CD4-positive, alpha-beta T cell (primary cell): ENCODE measurements at regions not wholly inside any gene's neighbourhood (a gene's known extent, or its start where the extent isn't known, plus 50 kb on each side); places are given as distances from the start of the nearest gene placed in this dataset.

Experiments
- ATAC-seq: fragments of 200-7000 bp; cut with Tn5 transposase; one replicate; pipeline ENCODE4 v1.10.0; 2022; ENCODE audit warnings: mild to moderate bottlenecking; ENCODE audit not compliant: poor library complexity
- CTCF ChIA-PET: fragments of 350-600 bp; sonication (Branson Sonifier 250); formaldehyde crosslinking; loops from one replicate; lab custom pipeline; 2021; ENCODE audit warnings: antibody characterized with exemption, inconsistent platforms; lab: Charles Lee
- POLR2A ChIA-PET: fragments of 350-600 bp; sonication (Branson Sonifier 250); formaldehyde crosslinking; loops from one replicate; lab custom pipeline; 2021; ENCODE audit warnings: antibody characterized with exemption, inconsistent platforms; lab: Charles Lee
- DNase-seq, 14 experiments: peaks; one replicate each; pipeline ENCODE4 v3.0.0-alpha.2; 2013 to 2020; ENCODE audit warnings: mixed read lengths in 2 of 14
- H3K27ac ChIP-seq, 2 donors: one replicate each; pipeline versions ENCODE4 v1.5.1 to v1.7.0; 2013; ENCODE audit warnings: low read length in 2 of 2, low read depth in 1 of 2, mild to moderate bottlenecking in 1 of 2
- H3K27me3 ChIP-seq, 2 experiments: 1 replicate in 1 of 2; 2 replicates in 1 of 2; pipeline versions ENCODE4 v1.6.1 to v1.7.0; 2013; ENCODE audit warnings: low read length in 2 of 2, control low read depth in 1 of 2, mild to moderate bottlenecking in 1 of 2, moderate library complexity in 1 of 2; ENCODE audit not compliant: insufficient read depth in 2 of 2, control insufficient read depth in 1 of 2
- H3K36me3 ChIP-seq: one replicate; pipeline ENCODE4 v1.6.1; 2013; ENCODE audit warnings: low read length, control low read depth; ENCODE audit not compliant: insufficient read depth
- H3K4me1 ChIP-seq: one replicate; pipeline ENCODE4 v1.6.1; 2013; ENCODE audit warnings: low read length, control low read depth; ENCODE audit not compliant: insufficient read depth
- H3K4me3 ChIP-seq: one replicate; pipeline ENCODE4 v1.5.1; 2013; ENCODE audit warnings: mild to moderate bottlenecking, low read length, moderate library complexity
- H3K9me3 ChIP-seq, 2 experiments: 1 replicate in 1 of 2; 2 replicates in 1 of 2; pipeline versions ENCODE4 v1.6.1 to v1.7.0; 2013; ENCODE audit warnings: low read length in 2 of 2, mild to moderate bottlenecking in 2 of 2, control low read depth in 1 of 2, moderate library complexity in 1 of 2; ENCODE audit not compliant: control insufficient read depth in 1 of 2, insufficient read depth in 1 of 2
- H3K27ac Mint-ChIP-seq: one replicate; pipeline ENCODE4 v1.8.0; 2020; ENCODE audit warnings: mixed read lengths
- H3K27me3 Mint-ChIP-seq: one replicate; pipeline ENCODE4 v1.8.0; 2021; ENCODE audit warnings: mixed read lengths
- H3K36me3 Mint-ChIP-seq: one replicate; pipeline ENCODE4 v1.8.0; 2021; ENCODE audit warnings: low read depth, mixed read lengths
- H3K4me1 Mint-ChIP-seq: one replicate; pipeline ENCODE4 v1.8.0; 2021; ENCODE audit warnings: low read depth, mixed read lengths
- H3K4me3 Mint-ChIP-seq: one replicate; pipeline ENCODE4 v1.8.0; 2020; ENCODE audit warnings: mild to moderate bottlenecking, mixed read lengths
- H3K9me3 Mint-ChIP-seq: one replicate; pipeline ENCODE4 v1.8.0; 2020; ENCODE audit warnings: mixed read lengths
- CTCF ChIP-seq: fragments of 200-600 bp; IDR thresholded peaks from one replicate; pipeline ENCODE4 v1.8.0; 2022; ENCODE audit warnings: antibody characterized with exemption, mild to moderate bottlenecking
- intact Hi-C, 2 experiments: fragments of 100-400 bp; cut with DNase I in 1 of 2; cut with micrococcal nuclease in 1 of 2; formaldehyde crosslinking; loops; one replicate each; pipeline versions ENCODE4 v1.15.1 to v1.9.0; 2023 to 2025; cut with DNase I, micrococcal nuclease

- CTCF ChIA-PET, result interaction anchor here (1.8 kb wide), 1 partner anchor 10 kb away, joined by 6 read pairs; no protein-coding TSS in a partner anchor
- Mint-ChIP-seq H3K27ac (no peak overlapping the region), H3K27me3 (no peaks in the 10 kb centered on the region), H3K36me3 (no peaks in the 10 kb centered on the region), H3K4me3 (no peak overlapping the region), H3K9me3 (no peaks in the 10 kb centered on the region), H3K4me1 (peaks cover 16% of the 10 kb centered on the region)
- ATAC-seq (no peak), DNase-seq (no peak)
- Histone ChIP-seq H3K4me3 (no peak overlapping the region), H3K4me1 (no peaks in the 10 kb centered on the region), H3K9me3 (no peaks in the 10 kb centered on the region), H3K27ac (no peak overlapping the region), H3K27me3 (no peaks in the 10 kb centered on the region), H3K36me3 (no peaks in the 10 kb centered on the region)
- POLR2A ChIA-PET, result no interaction called here
- no peak for TF ChIP-seq CTCF
- intact Hi-C loops, result no loop called here
Observed at GRCh38 chr3:59565125-59565524, 515.3 kb upstream of the CFAP20DC start.

GRCh38 chr3:59563966-59564365 is 514.1 kb upstream of the CFAP20DC start:
- no peaks in the 10 kb centered on the region for H3K27me3 Mint-ChIP-seq
- Histone ChIP-seq H3K9me3 (no peaks in the 10 kb centered on the region), H3K4me1 (no peaks in the 10 kb centered on the region), H3K27ac (no peak overlapping the region), H3K36me3 (no peaks in the 10 kb centered on the region), H3K27me3 (no peaks in the 10 kb centered on the region), H3K4me3 (no peak overlapping the region)
- no peak overlapping the region for H3K27ac Mint-ChIP-seq
- CTCF ChIA-PET, result no interaction called here
- TF ChIP-seq CTCF, result no peak
- no peak for DNase-seq
- POLR2A ChIA-PET, result no interaction called here
- peaks cover 27% of the 10 kb centered on the region for H3K4me1 Mint-ChIP-seq
- no peak for ATAC-seq
- no peak overlapping the region for H3K4me3 Mint-ChIP-seq
- no peaks in the 10 kb centered on the region for H3K9me3 Mint-ChIP-seq
- no peaks in the 10 kb centered on the region for H3K36me3 Mint-ChIP-seq
- intact Hi-C loops, result no loop called here

GRCh38 chr3:59563072-59563605 is 513.3 kb upstream of the CFAP20DC start:
- no peak for TF ChIP-seq CTCF
- Histone ChIP-seq H3K27ac (no peak overlapping the region), H3K36me3 (no peaks in the 10 kb centered on the region), H3K27me3 (no peaks in the 10 kb centered on the region), H3K4me3 (no peak overlapping the region), H3K9me3 (no peaks in the 10 kb centered on the region), H3K4me1 (no peaks in the 10 kb centered on the region)
- no peaks in the 10 kb centered on the region for H3K27me3 Mint-ChIP-seq
- DNase-seq (no peak), ATAC-seq (no peak)
- peaks cover 30% of the 10 kb centered on the region for H3K4me1 Mint-ChIP-seq
- H3K36me3 Mint-ChIP-seq, result no peaks in the 10 kb centered on the region
- CTCF ChIA-PET, result no interaction called here
- no peak overlapping the region for H3K4me3 Mint-ChIP-seq
- POLR2A ChIA-PET, result no interaction called here
- H3K9me3 Mint-ChIP-seq, result no peaks in the 10 kb centered on the region
- intact Hi-C loops, result no loop called here
- no peak overlapping the region for H3K27ac Mint-ChIP-seq
